Breast epithelium (tissue), 3 donors: ENCODE measurements at regions not wholly inside any gene's neighbourhood (a gene's known extent, or its start where the extent isn't known, plus 50 kb on each side); places are given as distances from the start of the nearest gene placed in this dataset.

Source experiments
- POLR2AphosphoS5 ChIP-seq, 3 donors: sonication (generic); formaldehyde crosslinking; IDR thresholded peaks; one replicate each; pipeline ENCODE4 v1.6.1; 2017; ENCODE audit warnings: antibody characterized with exemption in 3 of 3
- TF ChIP-seq, protein P1 (sequence below), 3 donors: fragments of 450-650 bp; IDR thresholded peaks; one replicate each; pipeline ENCODE4 v1.5.1; 2016 to 2017; ENCODE audit warnings: antibody characterized with exemption in 3 of 3, mild to moderate bottlenecking in 3 of 3, moderate library complexity in 3 of 3

DNA sequence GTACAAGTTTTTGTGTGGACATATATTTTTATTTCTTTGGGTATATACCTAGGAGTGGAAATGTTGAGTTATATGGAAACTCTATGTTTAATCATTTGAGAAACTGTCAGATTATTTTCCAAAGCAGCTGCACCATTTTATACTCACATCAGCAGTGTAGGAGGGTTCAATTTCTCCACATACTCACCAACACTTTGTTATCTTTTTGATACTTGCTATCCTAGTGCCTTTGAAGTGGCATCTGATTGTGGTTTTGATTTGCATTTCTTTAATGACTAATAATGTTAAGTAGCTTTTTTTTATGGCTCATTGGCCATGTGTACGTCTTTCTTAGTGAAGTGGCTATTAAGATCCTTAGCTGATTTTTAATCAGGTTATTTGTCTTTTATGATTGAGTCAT lies 64.7 kb upstream of the SLC8A1 start:
- TF ChIP-seq, protein P1, sequence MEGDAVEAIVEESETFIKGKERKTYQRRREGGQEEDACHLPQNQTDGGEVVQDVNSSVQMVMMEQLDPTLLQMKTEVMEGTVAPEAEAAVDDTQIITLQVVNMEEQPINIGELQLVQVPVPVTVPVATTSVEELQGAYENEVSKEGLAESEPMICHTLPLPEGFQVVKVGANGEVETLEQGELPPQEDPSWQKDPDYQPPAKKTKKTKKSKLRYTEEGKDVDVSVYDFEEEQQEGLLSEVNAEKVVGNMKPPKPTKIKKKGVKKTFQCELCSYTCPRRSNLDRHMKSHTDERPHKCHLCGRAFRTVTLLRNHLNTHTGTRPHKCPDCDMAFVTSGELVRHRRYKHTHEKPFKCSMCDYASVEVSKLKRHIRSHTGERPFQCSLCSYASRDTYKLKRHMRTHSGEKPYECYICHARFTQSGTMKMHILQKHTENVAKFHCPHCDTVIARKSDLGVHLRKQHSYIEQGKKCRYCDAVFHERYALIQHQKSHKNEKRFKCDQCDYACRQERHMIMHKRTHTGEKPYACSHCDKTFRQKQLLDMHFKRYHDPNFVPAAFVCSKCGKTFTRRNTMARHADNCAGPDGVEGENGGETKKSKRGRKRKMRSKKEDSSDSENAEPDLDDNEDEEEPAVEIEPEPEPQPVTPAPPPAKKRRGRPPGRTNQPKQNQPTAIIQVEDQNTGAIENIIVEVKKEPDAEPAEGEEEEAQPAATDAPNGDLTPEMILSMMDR (IDR thresholded peaks at IDR 0.05), result no peak
- TF ChIP-seq POLR2AphosphoS5 (IDR thresholded peaks at IDR 0.05), result no peak
